K562 (cell line): ENCODE measurements at regions not wholly inside any gene's neighbourhood (a gene's known extent, or its start where the extent isn't known, plus 50 kb on each side); places are given as distances from the start of the nearest gene placed in this dataset.

ENCODE experiments used
- ATAC-seq: fragments of 200-7000 bp; cut with Tn5 transposase; 3 replicates; pipeline ENCODE4 v1.9.1; 2020; ENCODE audit warnings: moderate library complexity
- BruUV-seq: library from RNA; stranded (reverse); fragments of 400-500 nt; replicated peaks from 2 replicates; lab custom pipeline; 2021; lab: Mats Ljungman, UMichigan
- CTCF ChIA-PET: fragments of 300-600 bp; formaldehyde crosslinking; extraction: SDS; loops from one replicate; lab custom pipeline; 2021; ENCODE audit warnings: low intra/inter-chr PET ratio; lab: Yijun Ruan, JAX
- POLR2A ChIA-PET: fragments of 300-600, 350-650 bp; sonication (Branson Sonifier 250); formaldehyde crosslinking; extraction: SDS; loops from one replicate; lab custom pipeline; 2021; ENCODE audit warnings: antibody characterized with exemption, inconsistent platforms; lab: Yijun Ruan, JAX
- DNase-seq, 4 experiments: peaks; one replicate each; pipeline versions ENCODE4 v3.0.0 to v3.0.0-alpha.2; 2011 to 2018; ENCODE audit warnings: low spot score in 3 of 4, mixed read lengths in 3 of 4; ENCODE audit errors: extremely low read depth in 1 of 4
- FAIRE-seq: peaks from 2 replicates; lab custom pipeline; 2011; peaks lifted over from hg19 to GRCh38; lab: Jason Lieb, UNC
- H2AFZ ChIP-seq: 2 replicates; pipeline ENCODE4 v1.6.0; 2011; ENCODE audit warnings: low read depth, low read length, control low read depth, inconsistent platforms
- H3K27ac ChIP-seq: fragments of 200-600 bp; 3 replicates; pipeline ENCODE4 v1.8.0; 2011; ENCODE audit warnings: low read depth, mild to moderate bottlenecking, control low read depth, inconsistent platforms, low read length, moderate library complexity, mixed read lengths; ENCODE audit errors: extremely low read depth
- H3K27me3 ChIP-seq, 2 experiments: fragments of 300-600 bp in 1 of 2; 2 replicates in 1 of 2; 3 replicates in 1 of 2; pipeline versions ENCODE4 v1.6.0 to v1.8.0; 2011; ENCODE audit warnings: inconsistent platforms in 2 of 2, low read length in 2 of 2, mild to moderate bottlenecking in 1 of 2, mixed read lengths in 1 of 2, moderate library complexity in 1 of 2; ENCODE audit not compliant: control insufficient read depth in 2 of 2, insufficient read depth in 2 of 2
- H3K36me3 ChIP-seq: fragments of 300-600 bp; 3 replicates; pipeline ENCODE4 v1.8.0; 2011; ENCODE audit warnings: mild to moderate bottlenecking, low read length, inconsistent platforms; ENCODE audit not compliant: control insufficient read depth, insufficient read depth
- H3K4me1 ChIP-seq, 2 experiments: fragments of 200-600 bp in 1 of 2; replicated peaks in 1 of 2; 2 replicates in 1 of 2; 3 replicates in 1 of 2; pipeline versions ENCODE4 v1.5.1 to v1.8.0; 2011; ENCODE audit warnings: inconsistent platforms in 2 of 2, low read length in 2 of 2, mild to moderate bottlenecking in 1 of 2, mixed read lengths in 1 of 2, moderate library complexity in 1 of 2; ENCODE audit not compliant: control insufficient read depth in 2 of 2, insufficient read depth in 2 of 2
- H3K4me2 ChIP-seq: 2 replicates; pipeline ENCODE4 v1.6.1; 2011; ENCODE audit warnings: low read length, control low read depth, inconsistent platforms, mixed read lengths; ENCODE audit not compliant: insufficient read depth
- H3K4me3 ChIP-seq: fragments of 200-600 bp; sonication (generic), shearing (Covaris generic); 2 replicates; pipeline ENCODE4 v1.5.1; 2016; ENCODE audit warnings: control low read depth, inconsistent platforms
- H3K79me2 ChIP-seq: fragments of 200-600 bp; 3 replicates; pipeline ENCODE4 v1.8.0; 2011; ENCODE audit warnings: low read length, inconsistent platforms; ENCODE audit not compliant: control insufficient read depth, insufficient read depth
- H3K9ac ChIP-seq, 2 experiments: 2 replicates each; pipeline versions ENCODE4 v1.6.0 to v1.6.1; 2011; ENCODE audit warnings: low read depth in 2 of 2, low read length in 2 of 2, control low read depth in 1 of 2, inconsistent platforms in 1 of 2, mild to moderate bottlenecking in 1 of 2, mixed read lengths in 1 of 2; ENCODE audit not compliant: insufficient read depth in 1 of 2
- H3K9me1 ChIP-seq: one replicate; pipeline ENCODE4 v1.6.0; 2011; ENCODE audit warnings: inconsistent platforms, mild to moderate bottlenecking, low read length, moderate library complexity; ENCODE audit not compliant: control insufficient read depth, insufficient read depth
- H3K9me3 ChIP-seq: replicated peaks from 2 replicates; pipeline ENCODE4 v1.5.1; 2011; ENCODE audit warnings: low read depth, low read length, inconsistent platforms; ENCODE audit not compliant: control insufficient read depth, insufficient read depth
- H4K20me1 ChIP-seq: replicated peaks from 2 replicates; pipeline ENCODE4 v1.6.1; 2011; ENCODE audit warnings: low read length, inconsistent platforms, mixed read lengths; ENCODE audit not compliant: control insufficient read depth, insufficient read depth
- C11orf30 ChIP-seq: fragments of 450-650 bp; IDR thresholded peaks from 2 replicates; pipeline ENCODE4 v1.6.1; 2016; ENCODE audit warnings: low read depth, mild to moderate bottlenecking
- CBX2 ChIP-seq: fragments of 200-600 bp; sonication (generic); IDR thresholded peaks from one replicate; pipeline ENCODE4 v1.6.1; 2012; ENCODE audit warnings: mild to moderate bottlenecking, low read length, inconsistent platforms; ENCODE audit not compliant: insufficient read depth, poor library complexity, severe bottlenecking
- FOXM1 ChIP-seq, 2 experiments: fragments of 450-650 bp in 1 of 2; sonication (generic) in 1 of 2; formaldehyde crosslinking in 1 of 2; IDR thresholded peaks; 2 replicates each; pipeline versions ENCODE4 v1.6.1 to v1.9.0; 2017 to 2022; ENCODE audit warnings: low read depth in 2 of 2, mild to moderate bottlenecking in 2 of 2, missing genetic modification reagents in 1 of 2, moderate library complexity in 1 of 2
- HMGN3 ChIP-seq: IDR thresholded peaks from 2 replicates; pipeline ENCODE4 v1.6.1; 2011; ENCODE audit warnings: borderline replicate concordance, low read depth, mild to moderate bottlenecking, mixed read lengths, low read length; ENCODE audit not compliant: insufficient read length; ENCODE audit errors: extremely low read depth
- JUN ChIP-seq, 2 experiments: sonication (generic) in 1 of 2; formaldehyde crosslinking in 1 of 2; IDR thresholded peaks; 2 replicates each; pipeline versions ENCODE4 v1.6.1 to v1.8.0; 2012 to 2022; ENCODE audit warnings: borderline replicate concordance in 2 of 2, mild to moderate bottlenecking in 2 of 2, improper control_type of control experiment in 1 of 2, low read depth in 1 of 2, low read length in 1 of 2, missing genetic modification reagents in 1 of 2
- KDM5B ChIP-seq: fragments of 200-600 bp; sonication (generic); IDR thresholded peaks from 2 replicates; pipeline ENCODE4 v1.6.1; 2012; ENCODE audit warnings: low read depth, mild to moderate bottlenecking, moderate library complexity, low read length, control low read depth, inconsistent platforms; ENCODE audit not compliant: insufficient replicate concordance
- MIER1 ChIP-seq: fragments of 450-650 bp; IDR thresholded peaks from 2 replicates; pipeline ENCODE4 v1.6.1; 2016; ENCODE audit warnings: antibody characterized with exemption, mild to moderate bottlenecking, low read depth
- NFIX ChIP-seq: fragments of 250-450 bp; sonication (Bioruptor Pico); IDR thresholded peaks from 2 replicates; pipeline ENCODE4 v1.4.0; 2020; ENCODE audit warnings: low read depth, mild to moderate bottlenecking, moderate library complexity
- SNRNP70 ChIP-seq: fragments of 200-400 bp; formaldehyde crosslinking; optimal IDR thresholded peaks from 2 replicates; pipeline ENCODE3; 2017; ENCODE audit warnings: low read depth, low read length
- ZKSCAN1 ChIP-seq: fragments of 150-350 bp; IDR thresholded peaks from 2 replicates; pipeline ENCODE4 v1.6.1; 2016; ENCODE audit warnings: low read depth, low read length
- ZKSCAN8 ChIP-seq: fragments of 200-800 bp; sonication (Bioruptor generic); IDR thresholded peaks from 2 replicates; pipeline ENCODE4 v1.6.1; 2016; ENCODE audit warnings: missing genetic modification characterization, missing compliant biosample characterization
- ZNF41 ChIP-seq: fragments of 250-450 bp; sonication (Bioruptor Pico); conservative IDR thresholded peaks from 2 replicates; pipeline ENCODE4 v1.4.0; 2020; ENCODE audit warnings: mild to moderate bottlenecking
- ZNF75A ChIP-seq: fragments of 450-650 bp; formaldehyde crosslinking; IDR thresholded peaks from 2 replicates; pipeline ENCODE4 v1.4.0; 2020; ENCODE audit warnings: mild to moderate bottlenecking
- WGBS: fragments of 100-300 bp; shearing (Covaris generic); methylation state at CpG from one replicate; pipeline ENCODE4 v1.1.6; 2016; ENCODE audit warnings: low coverage, mixed read lengths; ENCODE audit not compliant: insufficient coverage; ENCODE audit errors: missing lambda C conversion rate; 5-methylcytosine and 5-hydroxymethylcytosine counted together
- in situ Hi-C: fragments of 300-500 bp; cut with MboI; formaldehyde crosslinking; loops from 4 replicates; pipeline ENCODE4 v1.15.0; 2018; ENCODE audit warnings: inconsistent platforms, mixed read lengths
- intact Hi-C: fragments of 100-400 bp; cut with micrococcal nuclease; formaldehyde crosslinking; loops from 2 replicates; pipeline ENCODE4 v1.14.2; 2022
- TF ChIP-seq, protein P1 (sequence below): fragments of 250-450 bp; sonication (Bioruptor Pico); IDR thresholded peaks from 2 replicates; pipeline ENCODE4 v1.8.0; 2021; ENCODE audit warnings: borderline replicate concordance, mild to moderate bottlenecking, moderate library complexity; ENCODE audit not compliant: poor library complexity, severe bottlenecking

DNA sequence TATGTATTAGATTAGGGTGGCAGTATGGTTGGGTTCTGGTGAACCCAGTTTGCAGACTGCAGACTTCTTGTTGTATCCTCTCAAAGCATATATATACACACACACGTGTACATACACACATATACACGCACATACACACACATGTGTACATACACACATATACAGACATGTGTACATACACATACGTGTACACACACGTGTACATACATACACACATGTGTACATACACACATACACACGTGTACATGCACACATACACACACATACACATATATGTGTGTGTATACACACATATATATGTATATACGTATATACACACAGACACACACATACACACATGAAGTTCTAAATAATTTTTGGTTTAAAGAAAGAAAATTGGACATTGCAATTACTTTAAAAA lies 780.2 kb downstream of the FLRT2 start (continued):
- no peak for TF ChIP-seq KDM5B

DNA sequence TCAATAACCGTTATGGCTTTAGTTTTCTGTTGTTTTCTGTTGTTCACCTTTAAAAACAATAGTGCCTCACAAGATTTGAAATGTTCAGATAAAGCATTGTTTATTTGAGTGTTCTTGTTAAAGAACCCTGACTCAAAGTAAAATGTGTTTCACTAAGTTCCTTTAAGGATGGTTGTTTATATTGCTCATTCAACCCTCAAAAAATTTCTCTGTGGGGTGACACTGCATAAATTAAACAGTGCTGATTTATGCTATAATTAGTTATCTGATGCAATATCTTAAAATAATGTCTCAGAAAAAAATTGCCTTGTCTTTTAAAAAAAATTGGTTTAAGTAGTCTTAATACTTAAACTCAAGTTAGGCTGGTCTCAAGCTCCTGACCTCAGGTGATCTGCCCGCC lies 775.1 kb downstream of the FLRT2 start:
- H3K9me3 ChIP-seq, result no peaks in the 10 kb centered on the region
- no peak overlapping the region for H3K27ac ChIP-seq
- no peak for FAIRE-seq
- H3K4me1 ChIP-seq, result no peaks in the 10 kb centered on the region
- no peak for DNase-seq
- POLR2A ChIA-PET, result no interaction called here
- H2AFZ ChIP-seq, result no peak overlapping the region
- no peak overlapping the region for H3K9ac ChIP-seq
- no peak for TF ChIP-seq HMGN3
- TF ChIP-seq MIER1, result no peak
- TF ChIP-seq ZNF75A (CRISPR knock-in tag), result no peak
- TF ChIP-seq ZKSCAN1, result no peak
- no peak for TF ChIP-seq JUN (IDR thresholded peaks at IDR 0.05; ENCODE audit: borderline replicate concordance, low read depth, low read length)
- no peak for TF ChIP-seq JUN (CRISPR knock-in tag; IDR thresholded peaks at IDR 0.05; ENCODE audit: borderline replicate concordance)
- TF ChIP-seq SNRNP70, result no peak
- no peak for TF ChIP-seq CBX2
- TF ChIP-seq ZKSCAN8 (CRISPR knock-in tag), result no peak
- no peak for TF ChIP-seq NFIX (CRISPR knock-in tag)
- no peak for TF ChIP-seq C11orf30
- TF ChIP-seq, protein P1, sequence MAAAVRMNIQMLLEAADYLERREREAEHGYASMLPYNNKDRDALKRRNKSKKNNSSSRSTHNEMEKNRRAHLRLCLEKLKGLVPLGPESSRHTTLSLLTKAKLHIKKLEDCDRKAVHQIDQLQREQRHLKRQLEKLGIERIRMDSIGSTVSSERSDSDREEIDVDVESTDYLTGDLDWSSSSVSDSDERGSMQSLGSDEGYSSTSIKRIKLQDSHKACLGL (CRISPR knock-in tag), result no peak
- no peak for TF ChIP-seq ZNF41 (CRISPR knock-in tag)
- no peak for TF ChIP-seq FOXM1 (IDR thresholded peaks at IDR 0.05; ENCODE audit: low read depth)
- TF ChIP-seq FOXM1 (CRISPR knock-in tag; IDR thresholded peaks at IDR 0.05; ENCODE audit: low read depth), result no peak
- no peaks in the 10 kb centered on the region for H4K20me1 ChIP-seq
- BruUV-seq, result no TSS peak
- in situ Hi-C loops, result no loop called here
- intact Hi-C loops, result no loop called here
- no peaks in the 10 kb centered on the region for H3K79me2 ChIP-seq
- no peaks in the 10 kb centered on the region for H3K36me3 ChIP-seq
- no peak for ATAC-seq
- H3K9me1 ChIP-seq, result no peaks in the 10 kb centered on the region
- 0% methylated on average over 2 of the region's 2 CpGs for WGBS
- CTCF ChIA-PET, result no interaction called here
- H3K27me3 ChIP-seq, result no peaks in the 10 kb centered on the region
- no peak overlapping the region for H3K4me3 ChIP-seq
- H3K4me2 ChIP-seq, result no peak overlapping the region
